ENCODE measurements at regions not wholly inside any gene's neighbourhood (a gene's known extent, or its start where the extent isn't known, plus 50 kb on each side); places are given as distances from the start of the nearest gene placed in this dataset.

DNA sequence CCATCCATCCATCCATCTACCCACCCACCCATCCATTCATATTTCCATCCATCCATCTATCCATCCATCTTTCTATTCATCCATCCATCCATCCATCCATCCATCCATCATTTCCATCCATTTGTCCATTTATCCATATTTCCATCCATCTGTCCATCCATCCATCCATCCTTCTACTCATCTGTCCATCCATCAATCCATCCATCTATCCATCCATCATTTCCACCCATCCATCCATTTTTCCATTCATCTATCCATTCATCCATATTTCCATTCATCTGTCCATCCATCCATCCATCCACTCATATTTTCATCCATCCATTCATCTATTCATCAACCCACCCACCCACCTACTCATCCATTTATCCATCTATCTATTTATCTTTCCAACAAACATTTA is 229.6 kb downstream of the TEX29 start:
- in situ Hi-C loops (cut with HindIII; ENCODE audit: low pct_unique_long_range_greater_than_20kb, low sequenced_read_pairs), result no loop called here
- DNase-seq (ENCODE audit: low read depth, low spot score), result no peak

DNA sequence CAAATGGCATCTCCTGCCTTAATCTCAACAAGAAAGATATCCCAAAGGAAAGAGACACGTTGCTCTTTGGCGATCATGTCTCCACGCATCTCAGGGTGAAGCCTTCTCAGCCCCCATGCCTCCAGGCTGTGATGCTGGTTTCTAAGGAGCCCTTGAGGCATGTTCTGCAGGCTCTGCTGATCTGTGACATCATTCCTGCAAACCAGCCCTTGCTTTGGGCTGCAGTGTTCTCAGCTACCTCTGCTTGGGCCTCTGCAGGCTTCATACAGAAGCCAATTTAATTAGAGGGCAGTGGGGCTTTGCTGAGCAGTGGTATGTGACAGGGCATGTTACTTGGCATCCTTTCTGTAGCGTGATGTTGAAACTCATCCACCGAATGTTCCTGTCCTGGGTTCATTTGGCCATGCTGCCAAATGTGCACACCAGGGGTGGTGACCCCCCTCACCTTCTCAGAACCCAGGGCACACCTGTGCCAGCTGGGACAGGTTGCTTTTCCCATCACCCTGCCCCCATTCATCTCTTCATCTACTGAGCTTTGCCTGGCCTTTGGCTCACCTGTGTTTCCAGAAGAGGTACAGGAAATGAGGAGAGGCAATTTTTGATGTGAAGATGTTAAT is 230.9 kb downstream of the TEX29 start:
- in situ Hi-C loops (cut with HindIII; ENCODE audit: low pct_unique_long_range_greater_than_20kb, low sequenced_read_pairs), result no loop called here
- no peak for DNase-seq (ENCODE audit: low read depth, low spot score)

DNA sequence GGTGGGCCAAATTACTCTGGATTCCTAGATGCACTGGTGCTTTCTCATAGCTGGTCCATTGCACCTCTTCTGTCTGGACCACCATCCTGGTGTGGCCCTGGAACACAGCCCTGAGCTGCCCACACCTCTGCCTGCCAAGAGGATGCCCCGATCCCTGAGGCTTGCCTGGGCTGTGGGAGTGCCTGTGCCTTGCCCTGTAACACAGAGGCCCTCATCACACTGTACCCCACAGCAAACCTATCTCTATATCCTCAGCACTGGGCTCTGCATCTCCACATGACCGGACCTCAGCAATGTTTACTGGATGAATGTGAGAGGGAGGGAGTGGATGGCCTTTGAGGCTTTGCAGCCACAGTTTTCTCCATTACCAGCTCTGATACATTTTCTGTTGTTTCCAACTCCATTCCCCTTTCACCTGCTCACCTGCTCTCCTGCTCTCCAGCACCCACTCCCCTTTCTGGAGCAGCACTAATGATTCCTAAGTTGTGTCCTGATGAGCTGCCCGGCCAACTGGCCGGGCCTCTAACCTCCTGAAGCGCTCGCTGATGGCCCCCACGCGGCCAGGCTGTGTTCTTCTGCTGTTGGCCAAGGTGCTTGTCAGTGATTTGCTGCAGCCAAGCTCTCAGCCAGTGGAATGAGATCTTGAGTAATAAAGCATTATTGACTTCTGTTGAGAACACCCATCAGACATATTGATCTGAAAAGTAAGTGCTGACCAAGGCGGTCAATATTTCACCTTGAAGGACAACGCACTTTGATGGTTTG is 232.6 kb downstream of the TEX29 start:
- DNase-seq (ENCODE audit: low read depth, low spot score), result no peak
- in situ Hi-C loops (cut with HindIII; ENCODE audit: low pct_unique_long_range_greater_than_20kb, low sequenced_read_pairs), result no loop called here

DNA sequence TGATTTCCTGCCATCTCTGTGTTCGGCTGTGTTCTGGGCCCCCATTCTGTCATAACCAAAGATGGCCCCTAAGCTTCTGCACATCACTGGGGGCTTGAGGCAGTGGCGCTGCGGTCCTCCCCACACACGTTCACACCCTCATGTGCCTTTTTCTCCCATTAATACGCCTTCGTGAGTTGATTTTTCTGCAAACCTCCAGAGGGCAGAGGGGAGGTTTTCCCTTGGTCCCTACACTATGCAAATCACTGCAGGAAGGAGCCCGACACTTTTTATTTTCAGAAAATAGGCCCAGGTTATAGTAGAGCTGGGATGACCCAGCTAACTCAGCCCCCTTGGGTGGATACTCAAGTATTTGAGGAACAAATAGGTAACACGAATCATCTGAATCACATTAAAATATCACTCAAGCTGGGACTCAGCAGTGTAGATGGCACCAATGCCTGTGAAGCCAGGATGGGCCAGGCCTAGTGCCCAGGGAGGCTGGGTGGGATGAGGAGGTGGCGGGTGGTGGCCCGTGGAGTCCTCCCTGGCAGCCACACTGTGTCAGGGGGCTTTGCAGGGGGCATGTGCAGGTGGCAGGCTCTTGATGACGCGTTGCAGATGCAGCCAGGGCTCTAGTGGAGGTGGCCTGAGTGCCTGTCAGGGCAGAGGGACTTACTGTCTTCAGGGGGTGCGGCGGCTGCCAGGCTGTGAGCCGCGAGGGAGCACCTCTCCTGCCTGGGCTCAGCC is 234.3 kb downstream of the TEX29 start:
- no peak for DNase-seq (ENCODE audit: low read depth, low spot score)
- in situ Hi-C loops (cut with HindIII; ENCODE audit: low pct_unique_long_range_greater_than_20kb, low sequenced_read_pairs), result no loop called here

DNA sequence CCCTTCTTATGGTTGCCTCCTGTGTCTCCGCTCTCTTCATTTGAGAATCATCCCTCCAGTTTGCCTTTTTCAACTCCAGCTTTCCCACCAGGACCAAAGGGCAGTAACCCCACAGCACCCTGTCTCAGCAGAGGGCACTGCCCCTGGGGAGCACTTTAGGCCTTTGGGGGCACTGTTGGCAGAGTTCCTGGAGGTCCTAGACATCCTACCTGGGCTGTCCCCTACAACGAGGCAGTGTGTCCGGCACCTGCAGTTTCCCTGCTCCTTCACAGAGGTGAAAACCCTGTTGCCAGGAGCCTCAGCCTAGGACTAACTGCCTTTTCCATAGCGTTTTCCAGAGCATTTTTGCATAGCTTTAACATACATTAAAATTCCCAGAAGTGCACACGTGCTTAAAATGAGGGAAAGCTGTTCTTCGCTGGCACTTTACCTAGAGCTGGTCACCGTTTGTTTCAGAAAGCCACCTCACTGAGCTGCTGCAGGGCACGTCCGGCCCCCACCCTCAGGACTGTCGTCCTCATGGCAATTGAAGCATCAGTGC is 234.9 kb downstream of the TEX29 start:
- DNase-seq (ENCODE audit: low read depth, low spot score), result no peak
- in situ Hi-C loops (cut with HindIII; ENCODE audit: low pct_unique_long_range_greater_than_20kb, low sequenced_read_pairs), result no loop called here

DNA sequence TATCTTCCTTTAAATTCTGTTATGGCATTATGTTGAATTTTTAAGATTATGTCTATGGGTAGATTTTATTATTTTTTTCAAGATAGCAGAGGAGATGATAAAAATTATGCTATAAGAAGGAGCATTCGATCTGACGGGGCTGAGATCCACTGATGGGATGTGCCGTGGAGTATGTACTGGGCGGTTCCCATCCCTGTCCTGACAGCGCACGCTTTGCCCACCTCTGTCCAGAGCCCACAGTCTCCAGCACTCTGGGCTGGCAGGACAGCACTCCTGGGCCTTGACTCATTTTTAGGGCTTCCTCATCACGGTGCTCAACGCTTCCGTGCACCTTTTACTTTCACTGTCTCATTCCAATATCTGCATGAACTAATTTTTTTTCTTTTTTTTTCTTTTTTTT is 235.5 kb downstream of the TEX29 start:
- in situ Hi-C loops (cut with HindIII; ENCODE audit: low pct_unique_long_range_greater_than_20kb, low sequenced_read_pairs), result no loop called here
- no peak for DNase-seq (ENCODE audit: low read depth, low spot score)

DNA sequence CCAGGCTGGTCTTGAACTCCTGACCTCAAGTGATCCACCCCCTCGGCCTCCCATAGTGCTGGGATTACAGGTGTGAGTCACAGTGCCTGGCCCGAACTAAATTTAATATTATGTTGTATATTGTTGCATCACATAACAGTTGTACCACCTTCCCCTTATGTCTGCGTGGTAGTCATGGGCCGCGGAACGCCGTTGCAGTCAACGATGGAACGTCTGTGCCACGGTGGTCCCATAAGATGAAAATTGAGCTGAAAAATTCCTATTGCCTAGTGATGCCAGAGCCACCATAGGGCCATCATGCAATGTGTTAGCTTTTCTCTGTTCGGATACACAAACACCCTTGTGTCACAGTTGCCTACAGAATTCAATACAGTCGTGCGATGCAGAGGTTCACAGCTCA is 236.1 kb downstream of the TEX29 start:
- DNase-seq (ENCODE audit: low read depth, low spot score), result no peak
- in situ Hi-C loops (cut with HindIII; ENCODE audit: low pct_unique_long_range_greater_than_20kb, low sequenced_read_pairs), result no loop called here

DNA sequence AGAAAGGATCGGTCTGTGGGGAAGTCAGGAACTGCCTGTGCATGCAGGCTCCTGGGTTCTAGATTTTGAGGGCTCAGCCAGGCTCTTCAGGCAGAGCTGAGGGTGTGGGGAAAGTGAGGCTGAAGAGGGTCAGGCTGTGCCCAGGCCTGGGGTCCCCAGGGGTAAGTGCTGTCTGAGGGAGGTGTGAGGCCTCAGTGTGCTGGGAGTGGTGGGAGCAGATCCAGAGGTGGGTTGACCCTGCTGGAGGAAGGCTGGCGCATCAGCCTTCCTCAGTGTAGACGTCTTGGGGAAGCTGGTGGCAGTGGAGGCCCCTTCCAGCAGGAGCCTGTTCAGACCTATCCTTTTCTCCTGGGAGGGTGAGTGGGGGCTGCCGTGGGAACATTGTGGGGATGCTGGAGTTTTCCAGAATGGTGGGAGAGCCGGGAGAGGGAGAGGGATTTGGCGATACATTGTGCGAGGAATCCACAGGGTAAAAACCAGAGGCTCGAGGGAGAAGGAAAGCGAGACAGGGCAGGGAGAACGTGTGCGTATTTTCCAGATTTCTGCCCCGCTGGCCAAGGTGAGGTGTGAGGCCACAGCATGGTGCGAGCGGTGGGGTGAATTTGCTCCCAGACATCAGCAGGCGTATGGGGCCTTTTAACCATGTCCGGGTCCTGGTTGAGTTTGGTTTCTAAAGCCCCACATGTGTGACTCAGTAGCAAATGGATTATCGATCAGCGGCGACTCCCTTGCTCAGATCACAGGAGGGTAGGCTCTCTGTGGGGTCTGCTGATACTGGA is 237.7 kb downstream of the TEX29 start:
- in situ Hi-C loops (cut with HindIII; ENCODE audit: low pct_unique_long_range_greater_than_20kb, low sequenced_read_pairs), result no loop called here
- no peak for DNase-seq (ENCODE audit: low read depth, low spot score)

DNA sequence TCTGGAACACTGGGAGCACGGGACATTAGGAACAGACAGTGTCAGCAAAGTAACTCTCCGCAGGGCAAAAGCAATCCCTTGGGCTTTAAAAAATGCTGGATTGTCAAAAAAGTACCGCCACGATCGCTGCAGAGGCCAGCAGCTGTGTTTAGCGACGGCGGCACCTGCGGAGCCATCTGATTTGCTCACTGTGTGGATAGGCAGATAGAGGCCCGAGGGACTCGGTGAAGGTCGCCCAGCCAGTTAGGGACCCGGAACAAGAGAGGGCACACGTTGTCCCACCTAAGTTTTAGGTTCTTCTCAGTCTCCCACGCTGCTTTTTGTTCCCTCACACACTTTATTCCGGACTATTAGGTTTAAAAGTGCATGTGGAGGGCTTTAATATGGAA is 238.3 kb downstream of the TEX29 start:
- in situ Hi-C loops (cut with HindIII; ENCODE audit: low pct_unique_long_range_greater_than_20kb, low sequenced_read_pairs), result no loop called here
- no peak for DNase-seq (ENCODE audit: low read depth, low spot score)

DNA sequence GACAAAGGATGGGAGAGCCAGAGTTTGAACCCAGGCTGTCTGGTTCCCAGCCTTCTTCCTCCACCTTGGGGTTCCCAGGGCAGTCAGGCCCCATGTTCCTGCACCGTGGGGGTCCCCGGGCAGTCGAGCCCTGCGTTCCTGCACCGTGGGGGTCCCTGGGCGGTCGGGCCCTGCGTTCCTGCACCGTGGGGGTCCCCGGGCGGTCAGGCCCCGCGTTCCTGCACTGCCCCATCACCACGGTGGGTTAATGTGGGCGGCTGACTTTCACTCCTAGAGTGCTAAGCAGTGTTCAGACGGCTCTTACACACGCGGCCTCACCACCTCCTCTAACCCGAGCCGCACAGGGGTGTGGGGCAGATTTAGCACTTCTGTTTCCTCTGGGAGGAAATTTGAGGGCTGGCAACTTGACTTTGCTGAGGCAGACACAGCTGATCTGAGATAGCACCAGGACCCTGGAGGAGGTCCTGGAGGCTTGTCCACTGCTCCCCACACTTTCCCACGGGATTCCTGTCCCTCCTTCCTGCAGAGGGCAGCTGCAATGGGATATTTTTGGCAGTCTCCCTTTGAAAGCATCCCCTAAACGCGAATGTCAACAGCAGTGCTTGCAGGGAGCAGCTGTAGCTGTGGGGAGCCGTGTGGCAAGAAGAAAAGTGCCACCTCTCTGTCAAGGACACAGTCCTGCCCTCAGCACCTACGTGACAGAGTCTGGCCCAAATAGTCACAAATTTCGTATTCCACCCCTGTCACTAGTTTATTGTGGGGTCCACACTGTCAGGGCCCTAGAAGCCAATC is 239.4 kb downstream of the TEX29 start:
- no peak for DNase-seq (ENCODE audit: low read depth, low spot score)
- in situ Hi-C loops (cut with HindIII; ENCODE audit: low pct_unique_long_range_greater_than_20kb, low sequenced_read_pairs), result no loop called here

DNA sequence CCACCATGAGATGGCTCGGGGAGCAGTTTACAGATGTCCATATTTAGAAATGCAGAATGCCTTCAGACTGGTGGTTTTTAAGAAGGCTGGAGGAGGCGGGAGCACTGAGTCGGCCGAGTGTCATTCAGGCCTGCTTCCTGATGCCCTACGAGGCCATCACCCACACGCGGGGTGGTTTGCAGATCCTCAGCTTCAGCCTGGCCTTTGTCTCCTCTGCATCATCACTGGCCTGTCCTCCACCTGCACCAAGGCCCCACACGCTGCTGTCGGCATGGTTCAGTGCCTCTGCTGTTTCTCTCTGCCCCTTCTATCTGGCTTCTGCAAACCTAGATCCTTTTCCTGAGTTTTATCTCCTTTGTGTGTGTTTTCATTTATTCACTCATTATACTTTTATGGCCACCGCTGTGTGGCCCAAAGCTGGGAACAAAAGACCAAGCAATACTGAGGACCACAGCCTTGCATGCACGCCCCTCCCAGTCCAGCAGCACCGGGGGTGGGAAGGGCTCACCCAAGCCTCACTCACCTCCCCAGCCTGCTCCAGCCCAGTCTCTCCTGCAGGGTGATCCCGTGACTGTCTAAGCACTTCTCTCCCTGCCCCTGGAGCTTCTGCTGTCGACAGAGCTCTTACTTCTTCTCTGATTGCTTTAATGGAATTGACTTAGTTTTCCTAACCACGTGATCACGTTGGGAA is 240.8 kb downstream of the TEX29 start:
- in situ Hi-C loops (cut with HindIII; ENCODE audit: low pct_unique_long_range_greater_than_20kb, low sequenced_read_pairs), result no loop called here
- no peak for DNase-seq (ENCODE audit: low read depth, low spot score)

DNA sequence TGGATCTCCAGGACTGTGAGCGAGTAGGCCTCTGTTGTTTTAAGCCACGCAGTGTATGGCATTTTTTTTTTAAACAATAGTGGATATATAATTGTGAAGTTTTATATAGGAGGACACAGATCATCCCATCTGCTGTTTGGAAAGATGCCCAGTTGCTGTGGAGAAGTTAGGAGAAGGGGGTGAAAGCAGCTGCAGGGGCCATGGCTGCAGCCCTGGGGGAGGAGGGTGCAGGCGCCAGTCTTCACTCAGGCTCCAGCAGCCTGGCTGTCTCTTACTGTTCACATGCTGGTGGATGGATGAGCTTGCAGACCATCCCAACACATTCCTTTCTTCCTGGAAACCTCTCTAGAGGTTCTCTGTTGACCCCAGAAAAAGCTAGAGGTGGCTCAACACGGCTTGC is 242.3 kb downstream of the TEX29 start:
- DNase-seq (ENCODE audit: low read depth, low spot score), result no peak
- in situ Hi-C loops (cut with HindIII; ENCODE audit: low pct_unique_long_range_greater_than_20kb, low sequenced_read_pairs), result no loop called here

DNA sequence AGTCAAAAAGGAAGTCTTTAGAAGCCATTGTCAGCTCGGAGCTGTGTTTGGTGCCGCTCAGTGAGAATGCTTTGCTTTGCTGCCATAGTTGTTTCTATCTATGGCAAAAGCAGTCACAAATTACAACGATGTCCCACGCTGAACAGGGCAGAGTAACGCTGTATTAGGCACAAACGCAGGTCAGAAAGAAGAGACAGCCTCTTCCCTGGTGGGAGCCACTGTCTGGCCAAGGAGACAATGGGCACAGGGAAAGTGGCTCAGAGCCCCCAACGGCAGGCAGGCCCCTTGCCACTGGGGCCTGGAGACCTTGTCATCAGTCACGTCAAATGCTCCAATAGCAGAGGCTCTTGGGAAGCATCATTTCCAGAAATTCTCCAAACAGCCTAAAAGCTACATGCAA is 244.2 kb downstream of the TEX29 start:
- DNase-seq (ENCODE audit: low read depth, low spot score), result no peak
- in situ Hi-C loops (cut with HindIII; ENCODE audit: low pct_unique_long_range_greater_than_20kb, low sequenced_read_pairs), result no loop called here

DNA sequence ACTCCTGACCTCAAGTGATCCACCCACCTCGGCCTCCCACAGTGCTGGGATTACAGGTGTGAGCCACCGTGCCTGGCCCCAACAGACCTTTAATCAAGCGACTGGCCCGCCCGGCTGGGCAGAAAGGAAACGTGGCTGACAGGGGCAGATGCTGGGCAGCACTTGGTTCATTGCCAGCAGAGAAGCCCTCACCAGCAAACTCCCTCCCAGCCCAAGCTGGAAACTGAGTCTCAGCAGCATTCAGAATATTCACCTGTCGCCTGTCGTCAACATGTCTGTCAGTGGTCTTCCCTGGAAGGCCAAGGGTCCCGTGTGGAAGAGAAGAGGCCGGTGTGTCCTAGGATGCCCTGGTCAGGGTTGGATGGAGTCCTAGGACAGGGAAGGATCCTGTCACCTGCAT is 245.0 kb downstream of the TEX29 start:
- in situ Hi-C loops (cut with HindIII; ENCODE audit: low pct_unique_long_range_greater_than_20kb, low sequenced_read_pairs), result no loop called here
- DNase-seq (ENCODE audit: low read depth, low spot score), result no peak

DNA sequence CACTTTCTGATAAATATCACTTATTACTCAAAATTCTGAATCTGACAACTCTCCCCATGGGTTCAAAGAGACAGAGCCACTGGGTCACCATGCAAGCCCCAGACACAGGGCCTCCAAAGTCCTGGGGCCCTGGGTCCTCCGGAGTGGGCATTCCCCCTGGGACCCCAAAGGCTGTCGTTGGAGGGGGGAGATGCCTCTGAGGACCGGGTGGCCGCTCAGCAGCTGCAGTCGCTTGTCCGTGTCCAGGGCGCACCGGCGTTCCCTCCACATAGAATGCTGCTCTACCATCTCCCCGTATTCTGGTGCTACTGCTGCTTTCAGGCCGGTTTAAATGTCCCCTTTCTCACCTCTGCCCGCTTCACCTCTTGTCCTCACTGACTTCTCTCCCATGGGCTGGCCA is 246.1 kb downstream of the TEX29 start:
- in situ Hi-C loops (cut with HindIII; ENCODE audit: low pct_unique_long_range_greater_than_20kb, low sequenced_read_pairs), result no loop called here
- no peak for DNase-seq (ENCODE audit: low read depth, low spot score)

DNA sequence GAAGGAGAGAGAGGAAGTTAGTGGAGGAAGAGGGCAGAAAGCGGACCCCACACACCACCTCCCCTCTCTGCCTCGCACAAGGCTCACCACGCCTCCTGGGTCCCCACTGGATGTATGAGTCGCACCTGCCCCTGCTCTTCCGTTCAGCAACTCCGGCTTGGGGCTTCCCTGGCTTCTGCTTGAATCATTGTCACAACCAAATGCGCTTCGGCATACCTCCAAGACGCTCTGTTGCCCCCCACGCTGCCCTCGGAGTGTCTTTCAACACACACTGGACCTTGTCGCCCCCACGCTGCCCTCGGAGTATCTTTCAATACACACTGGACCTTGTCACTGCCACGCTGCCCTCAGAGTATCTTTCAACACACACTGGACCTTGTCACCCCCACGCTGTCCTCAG is 247.2 kb downstream of the TEX29 start:
- DNase-seq (ENCODE audit: low read depth, low spot score), result no peak
- in situ Hi-C loops (cut with HindIII; ENCODE audit: low pct_unique_long_range_greater_than_20kb, low sequenced_read_pairs), result no loop called here

DNA sequence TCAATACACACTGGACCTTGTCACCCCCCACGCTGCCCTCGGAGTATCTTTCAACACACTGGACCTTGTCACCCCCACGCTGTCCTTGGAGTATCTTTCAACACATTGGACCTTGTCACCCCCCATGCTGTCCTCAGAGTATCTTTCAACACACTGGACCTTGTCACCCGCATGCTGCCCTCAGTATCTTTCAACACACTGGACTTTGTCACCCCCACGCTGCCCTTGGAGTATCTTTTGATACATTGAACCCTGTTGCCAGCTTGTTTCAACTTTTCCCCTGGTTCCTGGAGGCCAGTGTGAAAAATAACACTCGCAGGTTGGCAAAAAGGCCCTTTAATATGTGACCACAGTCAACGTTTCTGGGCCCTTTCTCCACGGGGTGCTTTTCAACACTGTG is 247.8 kb downstream of the TEX29 start:
- DNase-seq (ENCODE audit: low read depth, low spot score), result no peak
- in situ Hi-C loops (cut with HindIII; ENCODE audit: low pct_unique_long_range_greater_than_20kb, low sequenced_read_pairs), result no loop called here

All from SK-MEL-5 (cell line).